ENCODE measurements at regions not wholly inside any gene's neighbourhood (a gene's known extent, or its start where the extent isn't known, plus 50 kb on each side); places are given as distances from the start of the nearest gene placed in this dataset.

DNA sequence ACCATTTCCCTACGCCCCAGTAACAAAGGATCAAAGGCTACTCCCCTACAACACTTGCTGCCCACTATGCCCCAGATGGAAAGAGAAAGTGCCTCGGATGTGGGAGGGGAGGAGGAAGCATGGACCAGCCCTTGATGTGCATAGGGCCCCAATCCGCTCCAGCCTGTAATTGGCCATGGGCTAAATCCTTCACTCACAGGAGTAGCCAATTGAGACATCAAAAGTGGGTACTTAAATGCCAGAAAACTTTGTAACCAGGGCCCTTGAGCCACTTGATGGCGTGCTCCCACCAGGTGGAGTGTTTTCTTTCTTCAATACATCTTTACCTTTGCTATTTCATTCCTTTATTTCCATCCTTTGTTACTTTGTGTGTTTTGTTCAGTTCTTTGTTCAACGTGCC, 500.5 kb upstream of the LRRN3 start:
- DNase-seq (ENCODE audit: low spot score), result no peak
- Histone ChIP-seq H3K27ac (ENCODE audit: low read depth in 1 of 2, low read length in 2 of 2) (no peak overlapping the region), H3K36me3 (ENCODE audit: control insufficient read depth in 4 of 4, insufficient read depth in 3 of 4, low read depth in 1 of 4, low read length in 3 of 4) (no peaks in the 10 kb centered on the region), H3K27me3 (ENCODE audit: control insufficient read depth in 4 of 4, insufficient read depth in 4 of 4, low read length in 3 of 4) (no peaks in the 10 kb centered on the region), H3K4me3 (ENCODE audit: low read depth in 1 of 3, low read length in 3 of 3) (no peak overlapping the region), H3K4me1 (ENCODE audit: control insufficient read depth in 4 of 4, insufficient read depth in 4 of 4, low read length in 3 of 4) (no peaks in the 10 kb centered on the region), H3K9ac (ENCODE audit: low read depth in 1 of 2, low read length in 2 of 2) (no peak overlapping the region), H3K9me3 (ENCODE audit: control insufficient read depth in 4 of 4, low read length in 3 of 4) (no peaks in the 10 kb centered on the region)
- TF ChIP-seq RAD21 (IDR thresholded peaks at IDR 0.05) (no peak), YY1 (IDR thresholded peaks at IDR 0.05) (no peak), EGR1 (IDR thresholded peaks at IDR 0.05; ENCODE audit: low read depth in 2 of 2) (no peak), FOXA1 (IDR thresholded peaks at IDR 0.05) (no peak), JUND (IDR thresholded peaks at IDR 0.05) (no peak), NR2F2 (IDR thresholded peaks at IDR 0.05) (no peak), SP1 (IDR thresholded peaks at IDR 0.05) (no peak), GABPA (IDR thresholded peaks at IDR 0.05 in 1 of 2, conservative IDR thresholded peaks at IDR 0.05 in 1 of 2) (no peak), TAF1 (conservative IDR thresholded peaks at IDR 0.05) (no peak), FOXA2 (IDR thresholded peaks at IDR 0.05) (no peak), HNF4A (conservative IDR thresholded peaks at IDR 0.05) (no peak)
- TF ChIP-seq, protein P1, sequence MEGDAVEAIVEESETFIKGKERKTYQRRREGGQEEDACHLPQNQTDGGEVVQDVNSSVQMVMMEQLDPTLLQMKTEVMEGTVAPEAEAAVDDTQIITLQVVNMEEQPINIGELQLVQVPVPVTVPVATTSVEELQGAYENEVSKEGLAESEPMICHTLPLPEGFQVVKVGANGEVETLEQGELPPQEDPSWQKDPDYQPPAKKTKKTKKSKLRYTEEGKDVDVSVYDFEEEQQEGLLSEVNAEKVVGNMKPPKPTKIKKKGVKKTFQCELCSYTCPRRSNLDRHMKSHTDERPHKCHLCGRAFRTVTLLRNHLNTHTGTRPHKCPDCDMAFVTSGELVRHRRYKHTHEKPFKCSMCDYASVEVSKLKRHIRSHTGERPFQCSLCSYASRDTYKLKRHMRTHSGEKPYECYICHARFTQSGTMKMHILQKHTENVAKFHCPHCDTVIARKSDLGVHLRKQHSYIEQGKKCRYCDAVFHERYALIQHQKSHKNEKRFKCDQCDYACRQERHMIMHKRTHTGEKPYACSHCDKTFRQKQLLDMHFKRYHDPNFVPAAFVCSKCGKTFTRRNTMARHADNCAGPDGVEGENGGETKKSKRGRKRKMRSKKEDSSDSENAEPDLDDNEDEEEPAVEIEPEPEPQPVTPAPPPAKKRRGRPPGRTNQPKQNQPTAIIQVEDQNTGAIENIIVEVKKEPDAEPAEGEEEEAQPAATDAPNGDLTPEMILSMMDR (IDR thresholded peaks at IDR 0.05; ENCODE audit: low read depth, low read length, missing input control), result no peak
- TF ChIP-seq, protein P2, sequence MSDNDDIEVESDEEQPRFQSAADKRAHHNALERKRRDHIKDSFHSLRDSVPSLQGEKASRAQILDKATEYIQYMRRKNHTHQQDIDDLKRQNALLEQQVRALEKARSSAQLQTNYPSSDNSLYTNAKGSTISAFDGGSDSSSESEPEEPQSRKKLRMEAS (IDR thresholded peaks at IDR 0.05), result no peak
- TF ChIP-seq, protein P3, sequence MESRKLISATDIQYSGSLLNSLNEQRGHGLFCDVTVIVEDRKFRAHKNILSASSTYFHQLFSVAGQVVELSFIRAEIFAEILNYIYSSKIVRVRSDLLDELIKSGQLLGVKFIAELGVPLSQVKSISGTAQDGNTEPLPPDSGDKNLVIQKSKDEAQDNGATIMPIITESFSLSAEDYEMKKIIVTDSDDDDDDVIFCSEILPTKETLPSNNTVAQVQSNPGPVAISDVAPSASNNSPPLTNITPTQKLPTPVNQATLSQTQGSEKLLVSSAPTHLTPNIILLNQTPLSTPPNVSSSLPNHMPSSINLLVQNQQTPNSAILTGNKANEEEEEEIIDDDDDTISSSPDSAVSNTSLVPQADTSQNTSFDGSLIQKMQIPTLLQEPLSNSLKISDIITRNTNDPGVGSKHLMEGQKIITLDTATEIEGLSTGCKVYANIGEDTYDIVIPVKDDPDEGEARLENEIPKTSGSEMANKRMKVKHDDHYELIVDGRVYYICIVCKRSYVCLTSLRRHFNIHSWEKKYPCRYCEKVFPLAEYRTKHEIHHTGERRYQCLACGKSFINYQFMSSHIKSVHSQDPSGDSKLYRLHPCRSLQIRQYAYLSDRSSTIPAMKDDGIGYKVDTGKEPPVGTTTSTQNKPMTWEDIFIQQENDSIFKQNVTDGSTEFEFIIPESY (IDR thresholded peaks at IDR 0.05), result no peak
- TF ChIP-seq, protein P4, sequence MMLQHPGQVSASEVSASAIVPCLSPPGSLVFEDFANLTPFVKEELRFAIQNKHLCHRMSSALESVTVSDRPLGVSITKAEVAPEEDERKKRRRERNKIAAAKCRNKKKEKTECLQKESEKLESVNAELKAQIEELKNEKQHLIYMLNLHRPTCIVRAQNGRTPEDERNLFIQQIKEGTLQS (IDR thresholded peaks at IDR 0.05), result no peak
- TF ChIP-seq, protein P5, sequence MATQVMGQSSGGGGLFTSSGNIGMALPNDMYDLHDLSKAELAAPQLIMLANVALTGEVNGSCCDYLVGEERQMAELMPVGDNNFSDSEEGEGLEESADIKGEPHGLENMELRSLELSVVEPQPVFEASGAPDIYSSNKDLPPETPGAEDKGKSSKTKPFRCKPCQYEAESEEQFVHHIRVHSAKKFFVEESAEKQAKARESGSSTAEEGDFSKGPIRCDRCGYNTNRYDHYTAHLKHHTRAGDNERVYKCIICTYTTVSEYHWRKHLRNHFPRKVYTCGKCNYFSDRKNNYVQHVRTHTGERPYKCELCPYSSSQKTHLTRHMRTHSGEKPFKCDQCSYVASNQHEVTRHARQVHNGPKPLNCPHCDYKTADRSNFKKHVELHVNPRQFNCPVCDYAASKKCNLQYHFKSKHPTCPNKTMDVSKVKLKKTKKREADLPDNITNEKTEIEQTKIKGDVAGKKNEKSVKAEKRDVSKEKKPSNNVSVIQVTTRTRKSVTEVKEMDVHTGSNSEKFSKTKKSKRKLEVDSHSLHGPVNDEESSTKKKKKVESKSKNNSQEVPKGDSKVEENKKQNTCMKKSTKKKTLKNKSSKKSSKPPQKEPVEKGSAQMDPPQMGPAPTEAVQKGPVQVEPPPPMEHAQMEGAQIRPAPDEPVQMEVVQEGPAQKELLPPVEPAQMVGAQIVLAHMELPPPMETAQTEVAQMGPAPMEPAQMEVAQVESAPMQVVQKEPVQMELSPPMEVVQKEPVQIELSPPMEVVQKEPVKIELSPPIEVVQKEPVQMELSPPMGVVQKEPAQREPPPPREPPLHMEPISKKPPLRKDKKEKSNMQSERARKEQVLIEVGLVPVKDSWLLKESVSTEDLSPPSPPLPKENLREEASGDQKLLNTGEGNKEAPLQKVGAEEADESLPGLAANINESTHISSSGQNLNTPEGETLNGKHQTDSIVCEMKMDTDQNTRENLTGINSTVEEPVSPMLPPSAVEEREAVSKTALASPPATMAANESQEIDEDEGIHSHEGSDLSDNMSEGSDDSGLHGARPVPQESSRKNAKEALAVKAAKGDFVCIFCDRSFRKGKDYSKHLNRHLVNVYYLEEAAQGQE (IDR thresholded peaks at IDR 0.05), result no peak
- 85% methylated on average over 5 of the region's 5 CpGs for WGBS

DNA sequence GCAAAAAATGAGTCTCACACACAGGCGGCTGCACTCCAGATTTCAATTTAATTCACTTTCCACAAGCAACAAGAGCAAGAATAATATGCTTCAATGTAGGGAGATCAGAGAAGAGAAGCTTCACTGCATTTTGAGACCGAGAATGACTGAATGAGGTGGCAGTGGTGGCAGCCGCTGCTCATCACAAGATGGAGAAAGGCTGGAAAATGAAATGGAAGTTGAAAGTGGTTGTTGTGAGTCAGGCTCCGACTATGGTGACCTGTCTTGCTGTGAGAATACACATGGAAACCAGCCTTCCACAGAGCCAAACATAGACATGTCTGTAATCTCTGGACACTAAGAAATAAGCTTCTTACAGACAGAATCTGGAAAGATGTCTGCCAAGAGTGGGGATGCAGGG, 499.6 kb upstream of the LRRN3 start:
- H3K4me1 ChIP-seq (ENCODE audit: control insufficient read depth in 4 of 4, insufficient read depth in 4 of 4, low read length in 3 of 4), result no peaks in the 10 kb centered on the region
- H3K4me3 ChIP-seq (ENCODE audit: low read depth in 1 of 3, low read length in 3 of 3), result no peak overlapping the region
- no peak for DNase-seq (ENCODE audit: low spot score)
- H3K36me3 ChIP-seq (ENCODE audit: control insufficient read depth in 4 of 4, insufficient read depth in 3 of 4, low read depth in 1 of 4, low read length in 3 of 4), result no peaks in the 10 kb centered on the region
- no peaks in the 10 kb centered on the region for H3K27me3 ChIP-seq (ENCODE audit: control insufficient read depth in 4 of 4, insufficient read depth in 4 of 4, low read length in 3 of 4)
- H3K9ac ChIP-seq (ENCODE audit: low read depth in 1 of 2, low read length in 2 of 2), result no peak overlapping the region
- WGBS, result 86% methylated on average over 4 of the region's 4 CpGs
- no peaks in the 10 kb centered on the region for H3K9me3 ChIP-seq (ENCODE audit: control insufficient read depth in 4 of 4, low read length in 3 of 4)
- no peak overlapping the region for H3K27ac ChIP-seq (ENCODE audit: low read depth in 1 of 2, low read length in 2 of 2)
- TF ChIP-seq, protein P4 (IDR thresholded peaks at IDR 0.05), result no peak
- no peak for TF ChIP-seq HNF4A (conservative IDR thresholded peaks at IDR 0.05)
- TF ChIP-seq RAD21 (IDR thresholded peaks at IDR 0.05), result no peak
- TF ChIP-seq, protein P3 (IDR thresholded peaks at IDR 0.05), result no peak
- TF ChIP-seq, protein P1 (IDR thresholded peaks at IDR 0.05; ENCODE audit: low read depth, low read length, missing input control), result no peak

Data from liver (tissue), 8 donors.